GM23248 (cell line): ENCODE measurements at regions not wholly inside any gene's neighbourhood (a gene's known extent, or its start where the extent isn't known, plus 50 kb on each side); places are given as distances from the start of the nearest gene placed in this dataset.

Experiments used
- DNase-seq: peaks from one replicate; pipeline ENCODE4 v3.0.0-alpha.2; 2015
- H2AFZ ChIP-seq: fragments of 200-600 bp; sonication (generic); 2 replicates; pipeline ENCODE4 v1.6.1; 2016; ENCODE audit warnings: antibody characterized with exemption
- H3F3A ChIP-seq: fragments of 200-600 bp; sonication (generic); 2 replicates; pipeline ENCODE4 v1.6.1; 2016; ENCODE audit warnings: mild to moderate bottlenecking, antibody characterized with exemption, mixed run types; ENCODE audit not compliant: insufficient read depth
- H3K27ac ChIP-seq: fragments of 200-600 bp; sonication (generic); 2 replicates; pipeline ENCODE4 v1.5.1; 2016; ENCODE audit warnings: mild to moderate bottlenecking
- H3K27me3 ChIP-seq: fragments of 200-600 bp; sonication (generic); replicated peaks from 2 replicates; pipeline ENCODE4 v1.6.1; 2016; ENCODE audit warnings: mild to moderate bottlenecking; ENCODE audit not compliant: insufficient read depth
- H3K36me3 ChIP-seq: fragments of 200-600 bp; sonication (generic); 2 replicates; pipeline ENCODE4 v1.6.1; 2016; ENCODE audit warnings: low read depth, mild to moderate bottlenecking
- H3K4me1 ChIP-seq: fragments of 200-600 bp; sonication (generic); 2 replicates; pipeline ENCODE4 v1.6.1; 2016; ENCODE audit warnings: mild to moderate bottlenecking; ENCODE audit not compliant: insufficient read depth
- H3K4me2 ChIP-seq: fragments of 200-600 bp; sonication (generic); one replicate; pipeline ENCODE4 v1.6.1; 2016; ENCODE audit warnings: mild to moderate bottlenecking; ENCODE audit not compliant: unreplicated experiment
- H3K4me3 ChIP-seq: fragments of 200-600 bp; sonication (generic); 2 replicates; pipeline ENCODE4 v1.5.1; 2016; ENCODE audit warnings: mild to moderate bottlenecking
- H3K79me2 ChIP-seq: fragments of 200-600 bp; sonication (generic); 2 replicates; pipeline ENCODE4 v1.6.1; 2016; ENCODE audit warnings: mild to moderate bottlenecking; ENCODE audit not compliant: insufficient read depth
- H3K9ac ChIP-seq: fragments of 200-600 bp; sonication (generic); 2 replicates; pipeline ENCODE4 v1.6.1; 2016; ENCODE audit warnings: mild to moderate bottlenecking
- H3K9me2 ChIP-seq: fragments of 200-600 bp; sonication (generic); 2 replicates; pipeline ENCODE4 v1.6.1; 2016; ENCODE audit warnings: mixed run types, mild to moderate bottlenecking, moderate library complexity; ENCODE audit not compliant: insufficient read depth
- H3K9me3 ChIP-seq: fragments of 200-600 bp; sonication (generic); one replicate; pipeline ENCODE4 v1.6.1; 2017; ENCODE audit warnings: low read depth
- H4K20me1 ChIP-seq: fragments of 200-600 bp; sonication (generic); 2 replicates; pipeline ENCODE4 v1.6.0; 2016; ENCODE audit not compliant: insufficient read depth
- EZH2 ChIP-seq: fragments of 200-600 bp; sonication (generic); IDR thresholded peaks from 2 replicates; pipeline ENCODE4 v1.6.1; 2018; ENCODE audit warnings: antibody characterized with exemption, mild to moderate bottlenecking; ENCODE audit not compliant: insufficient read depth, poor library complexity, severe bottlenecking
- EZH2phosphoT487 ChIP-seq: fragments of 200-600 bp; sonication (generic); IDR thresholded peaks from 2 replicates; pipeline ENCODE4 v1.6.1; 2018; ENCODE audit warnings: antibody characterized with exemption, moderate library complexity, mild to moderate bottlenecking, low read depth; ENCODE audit not compliant: insufficient read depth
- WGBS, 2 experiments: methylation state at CpG; one replicate each; pipeline ENCODE4 v1.1.6; 2015 to 2017; ENCODE audit warnings: low lambda C conversion rate in 2 of 2, low coverage in 1 of 2; ENCODE audit errors: missing lambda C conversion rate in 2 of 2; 5-methylcytosine and 5-hydroxymethylcytosine counted together
- in situ Hi-C: fragments of 300-500 bp; cut with MboI; formaldehyde crosslinking; loops from 2 replicates; pipeline ENCODE4 v1.15.0; 2020

GRCh38 chr16:55123652-55124051, 193.0 kb downstream of the IRX5 start:
- H4K20me1 ChIP-seq: no peaks in the 10 kb centered on the region
- H3K9ac ChIP-seq: no peak overlapping the region
- H3K4me2 ChIP-seq: no peak overlapping the region
- no peak overlapping the region for H2AFZ ChIP-seq
- H3K79me2 ChIP-seq: no peaks in the 10 kb centered on the region
- DNase-seq: no peak
- H3K27me3 ChIP-seq: peaks cover 6% of the 10 kb centered on the region; the same call in 1 of the 2 replicates
- TF ChIP-seq EZH2 (no peak), EZH2phosphoT487 (no peak)
- no peaks in the 10 kb centered on the region for H3K4me1 ChIP-seq
- H3K4me3 ChIP-seq: no peak overlapping the region
- no peak overlapping the region for H3K27ac ChIP-seq
- in situ Hi-C loops: no loop called here
- H3K9me2 ChIP-seq: no peaks in the 10 kb centered on the region
- WGBS, 2 experiments: 66 to 76% methylated on average over 1 of the region's 1 CpG
- no peaks in the 10 kb centered on the region for H3F3A ChIP-seq
- no peaks in the 10 kb centered on the region for H3K36me3 ChIP-seq
- no peaks in the 10 kb centered on the region for H3K9me3 ChIP-seq

- no peak for DNase-seq
- WGBS, 2 experiments: 49 to 51% methylated on average over 8 of the region's 8 CpGs
- no peaks in the 10 kb centered on the region for H3K9me2 ChIP-seq
- no peaks in the 10 kb centered on the region for H3K36me3 ChIP-seq
- H4K20me1 ChIP-seq: no peaks in the 10 kb centered on the region
- H3F3A ChIP-seq: no peaks in the 10 kb centered on the region
- no peaks in the 10 kb centered on the region for H3K79me2 ChIP-seq
- H3K27me3 ChIP-seq: peaks cover 4% of the 10 kb centered on the region; the same call in 1 of the 2 replicates
- no peak overlapping the region for H3K4me3 ChIP-seq
- no peaks in the 10 kb centered on the region for H3K9me3 ChIP-seq
- no peak overlapping the region for H3K9ac ChIP-seq
- H3K27ac ChIP-seq: no peak overlapping the region
- H3K4me1 ChIP-seq: no peaks in the 10 kb centered on the region
- H2AFZ ChIP-seq: no peak overlapping the region
- TF ChIP-seq EZH2 (no peak), EZH2phosphoT487 (no peak)
- in situ Hi-C loops: no loop called here
- no peak overlapping the region for H3K4me2 ChIP-seq
These were observed 195.2 kb downstream of the IRX5 start for GRCh38 chr16:55125818-55126385.

- no peaks in the 10 kb centered on the region; the same call in 1 of the 2 replicates for H3K27me3 ChIP-seq
- TF ChIP-seq EZH2 (no peak), EZH2phosphoT487 (no peak)
- no peak overlapping the region for H3K4me2 ChIP-seq
- in situ Hi-C loops: no loop called here
- DNase-seq: no peak
- no peaks in the 10 kb centered on the region for H3K9me2 ChIP-seq
- no peaks in the 10 kb centered on the region for H4K20me1 ChIP-seq
- no peaks in the 10 kb centered on the region for H3K4me1 ChIP-seq
- no peak overlapping the region for H2AFZ ChIP-seq
- no peak overlapping the region for H3K4me3 ChIP-seq
- H3K79me2 ChIP-seq: no peaks in the 10 kb centered on the region
- no peak overlapping the region for H3K27ac ChIP-seq
- H3K36me3 ChIP-seq: no peaks in the 10 kb centered on the region
- 55 to 63% methylated on average over 8 of the region's 8 CpGs for WGBS, 2 experiments
- no peaks in the 10 kb centered on the region for H3K9me3 ChIP-seq
- no peaks in the 10 kb centered on the region for H3F3A ChIP-seq
- no peak overlapping the region for H3K9ac ChIP-seq
These were observed 195.8 kb downstream of the IRX5 start for GRCh38 chr16:55126456-55126855.

- H3K4me2 ChIP-seq: no peak overlapping the region
- WGBS, 2 experiments: 54 to 57% methylated on average over 12 of the region's 12 CpGs
- H3F3A ChIP-seq: no peaks in the 10 kb centered on the region
- H3K9me3 ChIP-seq: no peaks in the 10 kb centered on the region
- no peaks in the 10 kb centered on the region for H3K4me1 ChIP-seq
- H3K9me2 ChIP-seq: no peaks in the 10 kb centered on the region
- TF ChIP-seq EZH2phosphoT487 (no peak), EZH2 (no peak)
- in situ Hi-C loops: no loop called here
- no peaks in the 10 kb centered on the region for H3K36me3 ChIP-seq
- no peak overlapping the region for H3K27ac ChIP-seq
- H3K9ac ChIP-seq: no peak overlapping the region
- H3K79me2 ChIP-seq: no peaks in the 10 kb centered on the region
- no peaks in the 10 kb centered on the region for H4K20me1 ChIP-seq
- no peak overlapping the region for H2AFZ ChIP-seq
- no peak for DNase-seq
- H3K27me3 ChIP-seq: no peaks in the 10 kb centered on the region; the same call in 1 of the 2 replicates
- no peak overlapping the region for H3K4me3 ChIP-seq
These were observed 193.5 kb upstream of the IRX6 start for GRCh38 chr16:55130456-55130855.

GRCh38 chr16:55130911-55131310, 193.1 kb upstream of the IRX6 start:
- Histone ChIP-seq H3K36me3 (no peaks in the 10 kb centered on the region), H3K4me3 (no peak overlapping the region), H2AFZ (no peak overlapping the region), H3K27ac (no peak overlapping the region), H3K4me1 (no peaks in the 10 kb centered on the region), H4K20me1 (no peaks in the 10 kb centered on the region), H3K27me3 (no peaks in the 10 kb centered on the region; the same call in 1 of the 2 replicates), H3K9ac (no peak overlapping the region), H3K9me2 (no peaks in the 10 kb centered on the region), H3K9me3 (no peaks in the 10 kb centered on the region), H3K79me2 (no peaks in the 10 kb centered on the region), H3K4me2 (no peak overlapping the region), H3F3A (no peaks in the 10 kb centered on the region)
- in situ Hi-C loops: no loop called here
- no peak for DNase-seq
- no peak for TF ChIP-seq EZH2phosphoT487
- no peak for TF ChIP-seq EZH2
- WGBS, 2 experiments: 68 to 76% methylated on average over 2 of the region's 2 CpGs
